ENCODE measurements at regions not wholly inside any gene's neighbourhood (a gene's known extent, or its start where the extent isn't known, plus 50 kb on each side); places are given as distances from the start of the nearest gene placed in this dataset.
A peak's percentile ranks its signal among the peaks of the same experiment; 100 is the strongest.
"Not testable (repeated sequence)": the region's sequence is repeated elsewhere in the genome, so short reads cannot be mapped to it uniquely, and the experiment has no call there.

GRCh38 chr5:127196042-127196441 lies 94.6 kb upstream of the MEGF10 start:
- TF ChIP-seq ZNF654 (tag by site-specific recombination; IDR thresholded peaks at IDR 0.05; ENCODE audit: low read depth) (no peak), ZBTB20 (tag by site-specific recombination; IDR thresholded peaks at IDR 0.05) (no peak), ZNF701 (tag by site-specific recombination; IDR thresholded peaks at IDR 0.05) (no peak), ZNF114 (tag by site-specific recombination; IDR thresholded peaks at IDR 0.05) (no peak), PRDM1 (tag by site-specific recombination; IDR thresholded peaks at IDR 0.05) (no peak), SP3 (tag by site-specific recombination; IDR thresholded peaks at IDR 0.05) (no peak), ZXDB (tag by site-specific recombination; IDR thresholded peaks at IDR 0.05) (no peak), ZBTB10 (tag by site-specific recombination; IDR thresholded peaks at IDR 0.05) (no peak), OSR2 (tag by site-specific recombination; IDR thresholded peaks at IDR 0.05) (no peak), PRDM6 (tag by site-specific recombination; IDR thresholded peaks at IDR 0.05) (no peak), ZNF138 (tag by site-specific recombination; IDR thresholded peaks at IDR 0.05; ENCODE audit: borderline replicate concordance) (no peak)
- Histone ChIP-seq H3K4me1 (ENCODE audit: control insufficient read depth, insufficient read depth, low read length) (no peaks in the 10 kb centered on the region), H3K36me3 (ENCODE audit: control insufficient read depth in 2 of 2, insufficient read depth in 1 of 2, low read length in 2 of 2) (no peaks in the 10 kb centered on the region), H3K9me3 (ENCODE audit: control insufficient read depth, insufficient read depth, low read depth, low read length) (no peaks in the 10 kb centered on the region), H3K27ac (ENCODE audit: extremely low read depth, low read depth, low read length) (no peak overlapping the region), H3K4me3 (ENCODE audit: low read depth, low read length) (no peak overlapping the region)
- ChIA-PET CTCF (no interaction called here), POLR2A (no interaction called here)

GRCh38 chr5:127197402-127198167 lies 93.0 kb upstream of the MEGF10 start:
- CTCF ChIA-PET; H3K36me3 ChIP-seq (ENCODE audit: control insufficient read depth in 2 of 2, insufficient read depth in 1 of 2, low read length in 2 of 2); H3K4me3 ChIP-seq (ENCODE audit: low read depth, low read length): not testable (repeated sequence)

GRCh38 chr5:127202738-127203137 lies 87.9 kb upstream of the MEGF10 start:
- POLR2A ChIA-PET: not testable (repeated sequence)
- CTCF ChIA-PET: interaction anchor here (0.6 kb wide), 1 partner anchor 202 kb away, joined by 5 read pairs; no protein-coding TSS in a partner anchor
- peak; percentile 91 for TF ChIP-seq ZNF146 (tag by site-specific recombination; IDR thresholded peaks at IDR 0.05)

More at GRCh38 chr5:127197402-127198167, 93.0 kb upstream of the MEGF10 start:
- POLR2A ChIA-PET; H3K27ac ChIP-seq (ENCODE audit: extremely low read depth, low read depth, low read length); H3K4me1 ChIP-seq (ENCODE audit: control insufficient read depth, insufficient read depth, low read length); H3K9me3 ChIP-seq (ENCODE audit: control insufficient read depth, insufficient read depth, low read depth, low read length): not testable (repeated sequence)
- TF ChIP-seq TRIM28 (IDR thresholded peaks at IDR 0.05; ENCODE audit: borderline replicate concordance, low read length) (0 out of 2 replicates have a peak, but pooled peaks have one; percentile 23), ZBTB17 (tag by site-specific recombination; IDR thresholded peaks at IDR 0.05) (peak; percentile 48)

GRCh38 chr5:127203818-127204217 lies 86.8 kb upstream of the MEGF10 start:
- CTCF ChIA-PET: no interaction called here

More at GRCh38 chr5:127202738-127203137, 87.9 kb upstream of the MEGF10 start:
- H3K36me3 ChIP-seq (ENCODE audit: control insufficient read depth in 2 of 2, insufficient read depth in 1 of 2, low read length in 2 of 2); H3K27ac ChIP-seq (ENCODE audit: extremely low read depth, low read depth, low read length); H3K9me3 ChIP-seq (ENCODE audit: control insufficient read depth, insufficient read depth, low read depth, low read length); H3K4me3 ChIP-seq (ENCODE audit: low read depth, low read length); H3K4me1 ChIP-seq (ENCODE audit: control insufficient read depth, insufficient read depth, low read length): not testable (repeated sequence)

More at GRCh38 chr5:127203818-127204217, 86.8 kb upstream of the MEGF10 start:
- Histone ChIP-seq H3K4me3 (ENCODE audit: low read depth, low read length) (no peak overlapping the region), H3K4me1 (ENCODE audit: control insufficient read depth, insufficient read depth, low read length) (peaks cover 8% of the 10 kb centered on the region), H3K36me3 (ENCODE audit: control insufficient read depth in 2 of 2, insufficient read depth in 1 of 2, low read length in 2 of 2) (no peaks in the 10 kb centered on the region), H3K9me3 (ENCODE audit: control insufficient read depth, insufficient read depth, low read depth, low read length) (no peaks in the 10 kb centered on the region), H3K27ac (ENCODE audit: extremely low read depth, low read depth, low read length) (no peak overlapping the region)
- TF ChIP-seq ZSCAN30 (tag by site-specific recombination; IDR thresholded peaks at IDR 0.05) (no peak), EGR2 (tag by site-specific recombination; IDR thresholded peaks at IDR 0.05; ENCODE audit: low read depth) (no peak), ZBTB10 (tag by site-specific recombination; IDR thresholded peaks at IDR 0.05) (no peak), ZNF596 (tag by site-specific recombination; IDR thresholded peaks at IDR 0.05) (no peak), BCL11B (tag by site-specific recombination; IDR thresholded peaks at IDR 0.05; ENCODE audit: low read depth) (no peak), KLF8 (tag by site-specific recombination; IDR thresholded peaks at IDR 0.05) (no peak), RBAK (tag by site-specific recombination; IDR thresholded peaks at IDR 0.05) (no peak), MZF1 (tag by site-specific recombination; IDR thresholded peaks at IDR 0.05; ENCODE audit: borderline replicate concordance) (no peak), ZNF624 (tag by site-specific recombination; IDR thresholded peaks at IDR 0.05) (no peak)
- POLR2A ChIA-PET: no interaction called here

Measured in HEK293 (cell line).